ENCODE measurements at regions not wholly inside any gene's neighbourhood (a gene's known extent, or its start where the extent isn't known, plus 50 kb on each side); places are given as distances from the start of the nearest gene placed in this dataset.
A peak's percentile ranks its signal among the peaks of the same experiment; 100 is the strongest.

GRCh38 chr2:150610670-150611279, 123.3 kb upstream of the RND3 start:
- dilution Hi-C loops (cut with MboI; ENCODE audit: extremely low pct_ligation_motif_present, low sequenced_read_pairs) (no loop called here), intact Hi-C loops (cut with micrococcal nuclease) (loop anchor here (1.0 to 5.0 kb wide), 5 partner anchors 123 to 1013 kb away; partner anchors contain the start of gene RND3)
- Histone ChIP-seq H2AFZ (ENCODE audit: low read depth, low read length) (no peak overlapping the region), H3K4me2 (ENCODE audit: insufficient read depth, low read length) (no peak overlapping the region), H3K9me1 (replicated peaks; ENCODE audit: control insufficient read depth, extremely low read depth, insufficient read depth, low read length) (no peaks in the 10 kb centered on the region), H3K4me3 (replicated peaks in 1 of 3; ENCODE audit: insufficient read depth in 1 of 3, low read depth in 1 of 3, low read length in 3 of 3) (no peak overlapping the region), H3K36me3 (ENCODE audit: control insufficient read depth in 2 of 2, extremely low read depth in 1 of 2, insufficient read depth in 2 of 2, low read length in 2 of 2) (no peaks in the 10 kb centered on the region), H3K9me3 (replicated peaks; ENCODE audit: control insufficient read depth, insufficient read depth, low read length) (no peaks in the 10 kb centered on the region), H3K27ac (ENCODE audit: insufficient read depth, low read depth, low read length) (no peak overlapping the region), H4K20me1 (replicated peaks; ENCODE audit: control insufficient read depth, extremely low read depth, insufficient read depth, low read length) (no peaks in the 10 kb centered on the region), H3K4me1 (ENCODE audit: control insufficient read depth, extremely low read depth, insufficient read depth, low read length) (peaks cover 8% of the 10 kb centered on the region), H3K79me2 (ENCODE audit: control insufficient read depth, insufficient read depth, low read length) (no peaks in the 10 kb centered on the region), H3K9ac (replicated peaks; ENCODE audit: extremely low read depth, insufficient read depth, low read length) (no peak overlapping the region), H3K27me3 (ENCODE audit: control insufficient read depth in 2 of 2, insufficient read depth in 2 of 2, low read length in 2 of 2) (no peaks in the 10 kb centered on the region)
- TF ChIP-seq JUN (IDR thresholded peaks at IDR 0.05; ENCODE audit: borderline replicate concordance, insufficient read depth, insufficient read length, low read depth) (no peak), GATA2 (IDR thresholded peaks at IDR 0.05; ENCODE audit: insufficient read depth, insufficient read length, low read depth, low read length) (no peak), FOS (IDR thresholded peaks at IDR 0.05; ENCODE audit: borderline replicate concordance, insufficient read depth, low read length) (no peak), MAX (IDR thresholded peaks at IDR 0.05; ENCODE audit: insufficient read depth, insufficient read length) (no peak), CTCF (IDR thresholded peaks at IDR 0.05; ENCODE audit: extremely low read depth in 1 of 2, insufficient read depth in 1 of 2, low read depth in 1 of 2, low read length in 2 of 2) (peak; percentile 31 to 34), POLR2AphosphoS5 (IDR thresholded peaks at IDR 0.05; ENCODE audit: insufficient read depth, low read depth, low read length) (no peak)
- ChIA-PET CTCF (interaction anchor here (0.8 to 1.5 kb wide), 7 partner anchors 9 to 1015 kb away, joined by 3 to 9 read pairs (median 5); no protein-coding TSS in a partner anchor), POLR2A (no interaction called here)
- BruUV-seq (replicated peaks): no TSS peak
- peak; percentile 73 for FAIRE-seq
- peak; percentile 45 for DNase-seq (ENCODE audit: low read depth, low spot score)

Measured in endothelial cell of umbilical vein (primary cell).